GM10266 (cell line): ENCODE measurements at regions not wholly inside any gene's neighbourhood (a gene's known extent, or its start where the extent isn't known, plus 50 kb on each side); places are given as distances from the start of the nearest gene placed in this dataset.
"Not testable (repeated sequence)": the region's sequence is repeated elsewhere in the genome, so short reads cannot be mapped to it uniquely, and the experiment has no call there.

Experiments
- DNase-seq: peaks from one replicate; pipeline ENCODE4 v3.0.0; 2012; ENCODE audit errors: extremely low spot score
- TF ChIP-seq, protein P1 (sequence below): IDR thresholded peaks from 2 replicates; pipeline ENCODE4 v1.5.1; 2012; ENCODE audit warnings: mild to moderate bottlenecking, low read depth; ENCODE audit not compliant: control insufficient read depth, insufficient read depth; ENCODE audit errors: missing control alignments

DNA sequence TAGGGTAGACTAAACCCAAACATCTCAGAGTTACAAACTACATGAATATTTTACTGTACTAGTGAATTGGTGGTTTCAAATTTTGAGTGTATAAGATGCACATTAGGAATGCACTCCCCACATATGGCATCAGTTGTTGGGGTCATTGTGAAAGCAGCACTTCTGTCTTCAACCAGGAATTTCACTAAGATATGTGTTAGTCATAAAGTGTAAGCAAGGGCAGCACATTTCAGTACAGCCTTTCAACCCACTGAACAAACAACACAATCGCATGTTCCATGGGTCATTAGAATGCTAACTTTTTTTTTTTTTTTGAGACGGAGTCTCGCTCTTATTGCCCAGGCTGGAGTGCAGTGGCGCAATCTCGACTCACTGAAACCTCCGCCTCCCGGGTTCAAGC, 164.1 kb upstream of the MAP2 start:
- TF ChIP-seq, protein P1, sequence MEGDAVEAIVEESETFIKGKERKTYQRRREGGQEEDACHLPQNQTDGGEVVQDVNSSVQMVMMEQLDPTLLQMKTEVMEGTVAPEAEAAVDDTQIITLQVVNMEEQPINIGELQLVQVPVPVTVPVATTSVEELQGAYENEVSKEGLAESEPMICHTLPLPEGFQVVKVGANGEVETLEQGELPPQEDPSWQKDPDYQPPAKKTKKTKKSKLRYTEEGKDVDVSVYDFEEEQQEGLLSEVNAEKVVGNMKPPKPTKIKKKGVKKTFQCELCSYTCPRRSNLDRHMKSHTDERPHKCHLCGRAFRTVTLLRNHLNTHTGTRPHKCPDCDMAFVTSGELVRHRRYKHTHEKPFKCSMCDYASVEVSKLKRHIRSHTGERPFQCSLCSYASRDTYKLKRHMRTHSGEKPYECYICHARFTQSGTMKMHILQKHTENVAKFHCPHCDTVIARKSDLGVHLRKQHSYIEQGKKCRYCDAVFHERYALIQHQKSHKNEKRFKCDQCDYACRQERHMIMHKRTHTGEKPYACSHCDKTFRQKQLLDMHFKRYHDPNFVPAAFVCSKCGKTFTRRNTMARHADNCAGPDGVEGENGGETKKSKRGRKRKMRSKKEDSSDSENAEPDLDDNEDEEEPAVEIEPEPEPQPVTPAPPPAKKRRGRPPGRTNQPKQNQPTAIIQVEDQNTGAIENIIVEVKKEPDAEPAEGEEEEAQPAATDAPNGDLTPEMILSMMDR: no peak
- no peak for DNase-seq

DNA sequence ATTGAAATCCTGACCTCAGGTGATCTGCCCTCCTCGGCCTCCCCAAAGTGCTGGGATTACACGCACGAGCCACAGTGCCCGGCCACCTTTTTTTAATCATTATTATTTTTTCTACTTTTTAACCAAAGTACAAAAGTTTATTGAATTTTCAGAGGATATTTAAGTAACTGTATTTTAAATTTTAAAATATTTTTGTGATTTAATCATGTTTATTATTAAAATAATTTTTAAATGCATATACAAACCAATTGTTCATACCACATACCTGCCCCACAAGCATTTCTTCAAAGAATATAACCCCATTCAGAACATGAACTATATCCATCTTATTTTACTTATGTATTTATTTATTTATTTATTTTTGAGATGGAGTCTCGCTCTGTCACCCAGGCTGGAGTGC, 163.6 kb upstream of the MAP2 start:
- TF ChIP-seq, protein P1: no peak

DNA sequence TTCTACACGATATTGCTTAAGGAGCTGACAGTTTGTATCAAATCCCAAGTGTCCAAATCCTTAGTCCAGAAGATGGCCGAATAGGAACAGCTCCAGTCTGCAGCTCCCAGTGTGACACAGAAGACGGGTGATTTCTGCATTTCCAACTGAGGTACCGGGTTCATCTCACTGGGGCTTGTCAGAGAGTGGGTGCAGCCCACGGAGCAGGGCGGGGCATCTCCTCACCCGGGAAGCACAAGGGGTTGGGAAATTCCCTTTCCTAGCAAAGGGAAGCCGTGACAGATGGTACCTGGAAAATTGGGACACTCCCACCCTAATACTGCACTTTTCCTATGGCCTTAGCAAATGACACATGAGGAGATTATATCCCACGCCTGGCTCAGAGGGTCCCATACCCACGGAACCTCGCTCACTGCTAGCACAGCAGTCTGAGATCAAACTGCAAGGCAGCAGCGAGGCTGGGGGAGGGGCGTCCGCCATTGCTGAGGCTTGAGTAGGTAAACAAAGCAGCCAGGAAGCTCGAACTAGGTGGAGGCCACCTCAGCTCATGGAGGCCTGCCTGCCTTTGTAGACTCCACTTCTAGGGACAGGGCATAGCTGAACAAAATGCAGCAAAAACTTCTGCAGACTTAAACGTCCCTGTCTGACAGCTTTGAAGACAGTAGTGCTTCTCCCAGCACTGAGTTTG, 162.3 kb upstream of the MAP2 start:
- DNase-seq: not testable (repeated sequence)

More for the DNA sequence above, 163.6 kb upstream of the MAP2 start:
- DNase-seq: no peak

DNA sequence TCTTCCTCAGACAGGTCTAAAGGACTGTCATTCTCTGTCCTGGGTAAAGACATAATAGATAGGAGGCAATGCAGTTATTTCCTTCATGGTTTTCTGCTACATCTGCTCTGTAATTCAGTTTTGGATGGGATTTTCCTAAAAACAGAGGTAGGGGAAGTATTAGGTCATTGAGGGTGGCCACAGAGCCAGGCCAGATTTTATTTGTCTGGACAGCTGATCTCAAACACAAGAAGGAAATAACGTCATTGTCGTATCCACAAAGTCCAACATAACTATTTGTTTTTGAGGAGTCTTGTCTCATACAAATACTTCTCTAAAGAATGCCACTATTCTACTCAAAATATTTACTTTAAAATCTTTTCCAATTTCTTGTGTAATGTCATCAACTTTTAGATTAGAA, 154.8 kb upstream of the MAP2 start:
- no peak for DNase-seq
- TF ChIP-seq, protein P1: no peak

DNA sequence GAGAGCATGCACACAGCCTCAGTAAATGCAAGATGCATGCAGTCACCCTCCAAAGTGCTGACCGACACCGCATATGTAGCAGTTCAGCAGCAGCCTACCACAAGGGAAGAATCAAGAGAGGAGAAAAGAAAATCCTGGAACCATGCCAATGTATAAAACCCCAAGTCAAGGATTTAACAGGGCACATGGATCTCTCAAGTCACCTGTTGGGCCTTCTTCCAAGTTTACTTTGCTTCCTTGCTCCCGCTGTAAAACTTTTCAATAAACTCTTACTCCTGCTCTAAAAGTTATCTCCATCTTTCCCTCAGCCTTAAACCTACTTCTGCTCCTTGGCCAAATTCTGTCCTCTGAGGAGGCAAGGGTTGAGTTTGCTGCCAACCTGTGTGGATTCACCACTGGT, 147.8 kb upstream of the MAP2 start:
- TF ChIP-seq, protein P1: no peak
- DNase-seq: no peak

DNA sequence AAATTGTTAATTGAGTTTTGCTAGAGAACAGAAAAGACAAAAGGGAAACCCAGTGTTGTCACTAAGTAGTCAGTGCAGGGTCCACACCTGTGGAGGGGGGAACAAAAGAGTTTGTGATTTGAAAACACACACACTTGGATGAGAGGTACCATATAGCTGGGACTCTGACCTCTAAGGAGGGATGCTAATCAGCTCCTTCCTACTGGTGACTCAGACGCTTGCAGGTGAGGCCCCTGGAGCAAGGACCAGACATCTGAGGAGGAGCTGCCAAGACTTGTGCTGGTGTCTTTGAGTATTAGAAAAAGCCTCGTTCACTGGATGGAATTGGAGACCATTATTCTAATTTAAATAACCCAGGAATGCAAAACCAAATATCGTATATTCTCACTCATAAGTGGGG, 146.4 kb upstream of the MAP2 start:
- TF ChIP-seq, protein P1: no peak
- no peak for DNase-seq

DNA sequence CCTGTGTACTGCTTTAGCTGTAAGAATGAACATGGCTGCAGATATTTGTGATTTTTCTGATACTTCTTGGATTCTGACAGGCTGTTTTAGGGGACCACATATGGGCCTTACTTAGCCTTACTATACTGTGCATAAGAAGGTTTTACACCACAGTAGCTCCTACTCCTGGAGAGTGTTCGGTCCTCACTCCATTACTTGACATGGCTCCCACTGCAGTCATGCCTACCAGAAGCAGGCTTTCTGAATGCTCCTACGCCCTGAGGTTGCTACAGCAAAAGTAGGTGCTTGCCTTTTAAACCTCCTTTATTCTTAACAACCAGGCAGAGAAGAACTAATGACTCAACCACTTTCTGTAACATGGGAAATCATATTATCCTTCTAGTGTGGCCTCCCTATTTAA, 125.2 kb upstream of the MAP2 start:
- TF ChIP-seq, protein P1: no peak
- DNase-seq: no peak

DNA sequence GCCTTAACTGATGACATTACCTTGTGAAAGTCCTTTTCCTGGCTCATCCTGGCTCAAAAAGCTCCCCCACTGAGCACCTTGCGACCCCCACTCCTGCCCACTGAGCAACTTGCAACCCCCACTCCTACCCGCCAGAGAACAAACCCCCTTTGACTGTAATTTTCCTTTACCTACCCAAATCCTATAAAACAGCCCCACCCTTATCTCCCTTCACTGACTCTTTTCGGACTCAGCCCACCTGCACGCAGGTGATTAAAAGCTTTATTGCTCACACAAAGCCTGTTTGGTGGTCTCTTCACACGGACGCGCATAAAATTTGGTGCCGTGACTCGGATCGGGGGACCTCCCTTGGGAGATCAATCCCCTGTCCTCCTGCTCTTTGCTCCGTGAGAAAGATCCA, 124.4 kb upstream of the MAP2 start:
- not testable (repeated sequence) for DNase-seq

DNA sequence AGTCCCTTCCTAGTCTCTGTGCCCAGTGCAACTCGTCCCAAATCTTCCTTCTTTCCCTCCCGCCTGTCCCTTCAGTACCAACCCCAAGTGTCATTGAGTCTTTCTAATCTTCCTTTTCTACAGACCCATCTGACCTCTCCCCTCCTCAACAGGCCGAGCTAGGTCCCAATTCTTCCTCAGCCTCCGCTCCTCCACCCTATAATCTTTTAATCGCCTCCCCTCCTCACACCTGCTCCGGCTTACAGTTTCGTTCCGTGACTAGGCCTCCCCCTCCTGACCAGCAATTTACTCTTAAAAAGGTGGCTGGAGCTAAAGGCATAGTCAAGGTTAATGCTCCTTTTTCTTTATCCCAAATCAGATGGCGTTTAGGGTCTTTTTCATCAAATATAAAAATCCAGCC, 123.1 kb upstream of the MAP2 start:
- DNase-seq: not testable (repeated sequence)
